Gastroesophageal sphincter (tissue), 3 donors: ENCODE measurements at regions not wholly inside any gene's neighbourhood (a gene's known extent, or its start where the extent isn't known, plus 50 kb on each side); places are given as distances from the start of the nearest gene placed in this dataset.

Source experiments
- EP300 ChIP-seq: sonication (generic); formaldehyde crosslinking; IDR thresholded peaks from one replicate; pipeline ENCODE4 v1.6.1; 2017; ENCODE audit warnings: antibody characterized with exemption, mild to moderate bottlenecking
- POLR2A ChIP-seq, 2 donors: fragments of 450-650 bp; IDR thresholded peaks; one replicate each; pipeline ENCODE4 v1.6.1; 2017; ENCODE audit warnings: antibody characterized with exemption in 2 of 2, mild to moderate bottlenecking in 2 of 2, moderate library complexity in 1 of 2
- POLR2AphosphoS5 ChIP-seq: sonication (generic); formaldehyde crosslinking; IDR thresholded peaks from one replicate; pipeline ENCODE4 v1.6.1; 2017; ENCODE audit warnings: antibody characterized with exemption
- TF ChIP-seq, protein P1 (sequence below), 4 experiments: fragments of 200-600 bp in 2 of 4; fragments of 450-650 bp in 2 of 4; sonication (generic) in 1 of 4; IDR thresholded peaks; one replicate each; pipeline ENCODE4 v1.5.1; 2017 to 2019; ENCODE audit warnings: antibody characterized with exemption in 4 of 4, mild to moderate bottlenecking in 2 of 4, moderate library complexity in 2 of 4

DNA sequence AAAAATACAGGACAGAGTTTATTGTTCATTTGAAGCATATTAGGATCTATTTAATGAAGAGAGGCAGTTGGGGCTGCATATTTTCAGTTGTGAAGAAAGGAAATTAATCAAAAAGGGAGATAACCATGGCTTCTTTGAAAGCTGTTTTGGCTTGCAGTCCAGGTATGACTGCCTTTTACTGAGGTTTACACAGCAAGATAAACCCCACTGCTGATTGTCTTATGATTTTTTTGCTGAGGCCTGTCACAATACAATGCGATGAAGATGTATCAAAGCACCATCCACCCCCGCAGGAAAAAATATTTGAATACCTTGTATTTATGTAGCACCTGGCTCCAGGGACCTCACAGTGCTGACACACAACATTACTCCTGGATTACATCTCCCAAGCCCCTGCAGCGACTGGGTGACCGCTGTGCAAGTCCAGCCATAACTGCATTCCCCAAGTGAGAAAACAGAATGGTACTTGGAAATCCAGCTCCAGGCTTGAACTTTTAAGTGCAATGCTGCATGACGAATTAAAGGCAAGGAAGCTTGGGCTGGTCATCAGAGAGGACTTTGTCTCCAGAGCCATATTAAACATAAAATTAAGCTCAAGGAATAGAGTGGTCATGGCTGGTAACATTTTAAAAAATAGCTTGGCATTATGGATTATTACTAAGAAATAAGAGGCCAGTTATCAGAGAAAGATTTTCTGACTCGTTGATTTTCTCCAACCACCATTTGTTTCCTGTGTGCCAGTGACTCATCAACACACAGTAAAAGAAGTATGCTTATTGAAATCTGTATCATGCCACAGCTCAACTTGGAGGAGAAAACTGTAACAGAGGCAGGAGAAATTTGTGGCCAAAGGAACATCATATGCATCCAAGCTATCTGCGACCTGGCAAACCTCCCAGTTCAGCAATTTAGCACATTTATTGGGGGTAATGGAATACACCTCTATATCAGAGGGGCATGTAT is 374.2 kb downstream of the MAN2A1 start:
- TF ChIP-seq POLR2A (IDR thresholded peaks at IDR 0.05), result no peak
- no peak for TF ChIP-seq EP300
- TF ChIP-seq, protein P1, sequence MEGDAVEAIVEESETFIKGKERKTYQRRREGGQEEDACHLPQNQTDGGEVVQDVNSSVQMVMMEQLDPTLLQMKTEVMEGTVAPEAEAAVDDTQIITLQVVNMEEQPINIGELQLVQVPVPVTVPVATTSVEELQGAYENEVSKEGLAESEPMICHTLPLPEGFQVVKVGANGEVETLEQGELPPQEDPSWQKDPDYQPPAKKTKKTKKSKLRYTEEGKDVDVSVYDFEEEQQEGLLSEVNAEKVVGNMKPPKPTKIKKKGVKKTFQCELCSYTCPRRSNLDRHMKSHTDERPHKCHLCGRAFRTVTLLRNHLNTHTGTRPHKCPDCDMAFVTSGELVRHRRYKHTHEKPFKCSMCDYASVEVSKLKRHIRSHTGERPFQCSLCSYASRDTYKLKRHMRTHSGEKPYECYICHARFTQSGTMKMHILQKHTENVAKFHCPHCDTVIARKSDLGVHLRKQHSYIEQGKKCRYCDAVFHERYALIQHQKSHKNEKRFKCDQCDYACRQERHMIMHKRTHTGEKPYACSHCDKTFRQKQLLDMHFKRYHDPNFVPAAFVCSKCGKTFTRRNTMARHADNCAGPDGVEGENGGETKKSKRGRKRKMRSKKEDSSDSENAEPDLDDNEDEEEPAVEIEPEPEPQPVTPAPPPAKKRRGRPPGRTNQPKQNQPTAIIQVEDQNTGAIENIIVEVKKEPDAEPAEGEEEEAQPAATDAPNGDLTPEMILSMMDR (IDR thresholded peaks at IDR 0.05), result no peak
- TF ChIP-seq POLR2AphosphoS5, result no peak
